Muscle layer of colon (tissue), 2 donors: ENCODE measurements at regions not wholly inside any gene's neighbourhood (a gene's known extent, or its start where the extent isn't known, plus 50 kb on each side); places are given as distances from the start of the nearest gene placed in this dataset.
"Not testable (repeated sequence)": the region's sequence is repeated elsewhere in the genome, so short reads cannot be mapped to it uniquely, and the experiment has no call there.

ENCODE experiments used
- H3K27ac ChIP-seq: one replicate; pipeline ENCODE4 v1.7.0; 2013; ENCODE audit warnings: low read depth, mild to moderate bottlenecking, low read length, moderate library complexity
- H3K27me3 ChIP-seq, 2 donors: one replicate each; pipeline ENCODE4 v1.7.0; 2013; ENCODE audit warnings: low read length in 2 of 2, mild to moderate bottlenecking in 2 of 2; ENCODE audit not compliant: insufficient read depth in 2 of 2, control insufficient read depth in 1 of 2
- H3K36me3 ChIP-seq: one replicate; pipeline ENCODE4 v1.7.0; 2013; ENCODE audit warnings: mild to moderate bottlenecking, low read length; ENCODE audit not compliant: insufficient read depth
- H3K4me1 ChIP-seq: one replicate; pipeline ENCODE4 v1.7.0; 2013; ENCODE audit warnings: mild to moderate bottlenecking, low read length; ENCODE audit not compliant: insufficient read depth
- H3K4me3 ChIP-seq, 2 donors: one replicate each; pipeline ENCODE4 v1.7.0; 2013; ENCODE audit warnings: low read length in 2 of 2, low read depth in 1 of 2, mild to moderate bottlenecking in 1 of 2, moderate library complexity in 1 of 2
- H3K9ac ChIP-seq: one replicate; pipeline ENCODE4 v1.7.0; 2013; ENCODE audit warnings: low read length
- H3K9me3 ChIP-seq: one replicate; pipeline ENCODE4 v1.7.0; 2013; ENCODE audit warnings: mild to moderate bottlenecking, low read length
- donor health status: abdominal sarcoma.
- donor health status: Adenocarcinoma of cecum.

GRCh38 chr10:84945791-84946190, 617.4 kb downstream of the CCSER2 start:
- H3K4me1 ChIP-seq = no peaks in the 10 kb centered on the region
- H3K27ac ChIP-seq = no peak overlapping the region
- H3K4me3 ChIP-seq = no peak overlapping the region
- H3K36me3 ChIP-seq = no peaks in the 10 kb centered on the region
- H3K27me3 ChIP-seq = no peaks in the 10 kb centered on the region
- no peak overlapping the region for H3K9ac ChIP-seq
- no peaks in the 10 kb centered on the region for H3K9me3 ChIP-seq

- Histone ChIP-seq H3K9me3 (no peaks in the 10 kb centered on the region), H3K4me1 (no peaks in the 10 kb centered on the region), H3K9ac (no peak overlapping the region), H3K4me3 (no peak overlapping the region), H3K27ac (no peak overlapping the region), H3K27me3 (no peaks in the 10 kb centered on the region), H3K36me3 (no peaks in the 10 kb centered on the region)
Measured at GRCh38 chr10:84946904-84947303, 618.5 kb downstream of the CCSER2 start.

GRCh38 chr10:84948644-84949043, 620.3 kb downstream of the CCSER2 start:
- no peaks in the 10 kb centered on the region for H3K27me3 ChIP-seq
- H3K4me3 ChIP-seq = no peak overlapping the region
- H3K9ac ChIP-seq = no peak overlapping the region
- H3K9me3 ChIP-seq = no peaks in the 10 kb centered on the region
- H3K27ac ChIP-seq = no peak overlapping the region
- H3K4me1 ChIP-seq = no peaks in the 10 kb centered on the region
- no peaks in the 10 kb centered on the region for H3K36me3 ChIP-seq

GRCh38 chr10:84951616-84952015, 623.2 kb downstream of the CCSER2 start:
- no peak overlapping the region for H3K27ac ChIP-seq
- H3K9me3 ChIP-seq = no peaks in the 10 kb centered on the region
- H3K36me3 ChIP-seq = no peaks in the 10 kb centered on the region
- H3K4me1 ChIP-seq = no peaks in the 10 kb centered on the region
- H3K27me3 ChIP-seq = no peaks in the 10 kb centered on the region
- no peak overlapping the region for H3K9ac ChIP-seq
- no peak overlapping the region for H3K4me3 ChIP-seq

DNA sequence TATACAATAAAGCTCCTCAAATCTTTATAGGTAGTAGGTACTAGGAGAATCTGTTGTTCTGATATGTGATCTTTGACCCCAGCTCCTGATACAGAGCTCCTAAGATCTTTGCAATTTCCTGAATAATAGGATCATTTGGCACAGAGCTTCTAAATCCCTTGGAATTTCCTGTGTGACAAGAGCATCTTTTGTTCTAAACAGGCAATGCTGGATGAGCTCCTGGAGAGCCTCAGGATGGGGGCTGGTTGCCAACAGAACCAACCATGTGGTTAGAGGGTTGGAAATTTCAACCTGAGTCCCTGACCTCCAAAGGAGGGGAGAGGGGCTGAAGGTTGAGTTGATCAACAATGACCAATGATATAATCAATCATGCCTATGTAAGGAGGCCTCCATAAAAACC, 629.0 kb downstream of the CCSER2 start:
- Histone ChIP-seq H3K9me3 (no peaks in the 10 kb centered on the region), H3K4me3 (no peak overlapping the region), H3K4me1 (no peaks in the 10 kb centered on the region), H3K27ac (no peak overlapping the region), H3K27me3 (no peaks in the 10 kb centered on the region), H3K36me3 (no peaks in the 10 kb centered on the region), H3K9ac (no peak overlapping the region)

DNA sequence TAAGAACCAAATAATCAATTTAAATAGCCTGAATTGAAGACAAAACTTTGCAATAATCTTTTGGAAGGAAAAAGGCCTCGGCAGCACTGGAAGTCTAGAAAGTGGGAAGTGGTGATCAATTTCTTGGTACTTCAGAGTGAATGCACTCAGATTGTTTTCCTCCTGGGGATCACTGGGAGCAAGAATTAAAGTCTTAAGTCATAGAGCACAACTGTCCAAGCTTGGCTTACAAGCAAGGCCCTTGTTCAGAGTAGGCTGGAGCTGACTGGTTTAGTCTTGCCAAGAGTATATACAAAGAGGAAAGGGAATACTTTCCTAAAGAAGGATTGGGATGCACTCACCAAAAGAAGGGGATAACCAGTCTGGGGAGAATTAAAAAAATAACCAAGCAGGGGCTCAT, 637.1 kb downstream of the CCSER2 start:
- no peaks in the 10 kb centered on the region for H3K27me3 ChIP-seq
- no peak overlapping the region for H3K27ac ChIP-seq
- H3K9ac ChIP-seq = no peak overlapping the region
- no peaks in the 10 kb centered on the region for H3K9me3 ChIP-seq
- H3K4me1 ChIP-seq = no peaks in the 10 kb centered on the region
- H3K36me3 ChIP-seq = no peaks in the 10 kb centered on the region
- no peak overlapping the region for H3K4me3 ChIP-seq

GRCh38 chr10:84966708-84967441, 638.5 kb downstream of the CCSER2 start:
- Histone ChIP-seq H3K4me3 (no peak overlapping the region), H3K4me1 (no peaks in the 10 kb centered on the region), H3K36me3 (no peaks in the 10 kb centered on the region), H3K27me3 (no peaks in the 10 kb centered on the region), H3K9me3 (no peaks in the 10 kb centered on the region), H3K9ac (no peak overlapping the region), H3K27ac (no peak overlapping the region)

GRCh38 chr10:84969297-84969696, 640.9 kb downstream of the CCSER2 start:
- H3K9me3 ChIP-seq, H3K27me3 ChIP-seq, H3K4me1 ChIP-seq, H3K4me3 ChIP-seq, H3K36me3 ChIP-seq, H3K27ac ChIP-seq, H3K9ac ChIP-seq: not testable (repeated sequence)

- Histone ChIP-seq H3K4me3 (no peak overlapping the region), H3K36me3 (no peaks in the 10 kb centered on the region), H3K27ac (no peak overlapping the region), H3K9me3 (no peaks in the 10 kb centered on the region), H3K9ac (no peak overlapping the region), H3K27me3 (no peaks in the 10 kb centered on the region), H3K4me1 (no peaks in the 10 kb centered on the region)
Measured at GRCh38 chr10:84987039-84987438, 658.6 kb downstream of the CCSER2 start.

- no peaks in the 10 kb centered on the region for H3K9me3 ChIP-seq
- H3K36me3 ChIP-seq = no peaks in the 10 kb centered on the region
- H3K9ac ChIP-seq = no peak overlapping the region
- no peaks in the 10 kb centered on the region for H3K27me3 ChIP-seq
- no peaks in the 10 kb centered on the region for H3K4me1 ChIP-seq
- H3K4me3 ChIP-seq = no peak overlapping the region
- H3K27ac ChIP-seq = no peak overlapping the region
Measured at GRCh38 chr10:84988011-84988410, 659.6 kb downstream of the CCSER2 start.

- Histone ChIP-seq H3K27me3 (no peaks in the 10 kb centered on the region), H3K4me1 (no peaks in the 10 kb centered on the region), H3K9ac (no peak overlapping the region), H3K9me3 (no peaks in the 10 kb centered on the region), H3K27ac (no peak overlapping the region), H3K36me3 (no peaks in the 10 kb centered on the region), H3K4me3 (no peak overlapping the region)
Measured at GRCh38 chr10:84990713-84991112, 662.3 kb downstream of the CCSER2 start.

GRCh38 chr10:84991301-84991700, 662.9 kb downstream of the CCSER2 start:
- Histone ChIP-seq H3K4me3 (no peak overlapping the region), H3K36me3 (no peaks in the 10 kb centered on the region), H3K9ac (no peak overlapping the region), H3K9me3 (no peaks in the 10 kb centered on the region), H3K27me3 (no peaks in the 10 kb centered on the region), H3K4me1 (no peaks in the 10 kb centered on the region), H3K27ac (no peak overlapping the region)
